HG02610 (cell line): ENCODE measurements at regions not wholly inside any gene's neighbourhood (a gene's known extent, or its start where the extent isn't known, plus 50 kb on each side); places are given as distances from the start of the nearest gene placed in this dataset.
A peak's percentile ranks its signal among the peaks of the same experiment; 100 is the strongest.

Experiments
- ATAC-seq: cut with Tn5 transposase; IDR thresholded peaks from one replicate; pipeline ENCODE4 v1.9.1; 2021; ENCODE audit warnings: mild to moderate bottlenecking, moderate library complexity; ENCODE audit not compliant: unreplicated experiment

DNA sequence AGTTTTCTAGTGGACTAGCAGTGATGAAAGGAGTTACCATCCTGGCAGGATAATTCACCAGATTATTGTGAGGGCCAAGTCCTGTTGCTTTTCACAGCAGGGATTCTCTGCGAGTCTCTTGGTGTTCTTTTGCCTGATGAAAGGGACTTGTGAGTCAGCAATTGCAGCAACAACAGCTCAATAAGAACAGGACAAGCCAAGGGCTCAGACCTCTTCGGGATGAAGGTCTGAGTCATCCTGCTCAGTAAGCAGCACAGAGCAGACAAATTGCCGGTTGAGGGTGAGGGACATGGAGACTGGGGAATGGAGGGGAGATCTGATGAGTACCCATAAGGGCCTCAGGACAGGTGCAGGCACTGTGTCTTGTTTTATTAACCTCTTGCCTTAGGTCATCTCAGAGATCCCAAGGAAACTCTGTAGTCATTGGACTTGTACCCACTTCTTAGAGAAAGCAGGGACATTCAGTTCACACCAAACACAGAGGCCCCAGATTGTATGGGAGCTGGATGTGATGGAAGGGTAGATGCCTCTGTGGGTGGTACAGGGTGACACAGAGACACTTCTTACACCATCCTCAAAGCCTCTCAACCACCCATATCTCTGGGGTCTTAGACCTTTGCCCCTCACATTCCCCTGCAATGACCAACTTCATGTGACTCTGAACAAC lies 173.8 kb upstream of the TLE3 start:
- no peak for ATAC-seq

DNA sequence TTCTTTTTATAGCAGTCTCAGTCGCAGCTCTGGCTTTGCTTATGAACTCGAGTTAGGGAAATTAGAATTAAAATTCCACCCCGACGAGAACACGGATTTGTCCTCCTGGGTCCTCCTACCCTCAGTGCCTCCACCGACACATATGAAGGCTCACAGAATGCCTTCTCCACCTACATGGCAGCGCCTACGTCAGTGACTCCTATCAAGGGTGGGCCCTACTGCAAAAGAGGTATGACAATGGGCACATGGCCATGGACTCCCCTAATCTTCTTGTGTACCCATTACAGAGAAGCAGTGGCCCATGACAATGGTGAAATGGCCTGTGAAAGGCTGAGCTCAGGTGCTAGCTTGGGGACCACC lies 173.0 kb upstream of the TLE3 start:
- ATAC-seq = no peak

DNA sequence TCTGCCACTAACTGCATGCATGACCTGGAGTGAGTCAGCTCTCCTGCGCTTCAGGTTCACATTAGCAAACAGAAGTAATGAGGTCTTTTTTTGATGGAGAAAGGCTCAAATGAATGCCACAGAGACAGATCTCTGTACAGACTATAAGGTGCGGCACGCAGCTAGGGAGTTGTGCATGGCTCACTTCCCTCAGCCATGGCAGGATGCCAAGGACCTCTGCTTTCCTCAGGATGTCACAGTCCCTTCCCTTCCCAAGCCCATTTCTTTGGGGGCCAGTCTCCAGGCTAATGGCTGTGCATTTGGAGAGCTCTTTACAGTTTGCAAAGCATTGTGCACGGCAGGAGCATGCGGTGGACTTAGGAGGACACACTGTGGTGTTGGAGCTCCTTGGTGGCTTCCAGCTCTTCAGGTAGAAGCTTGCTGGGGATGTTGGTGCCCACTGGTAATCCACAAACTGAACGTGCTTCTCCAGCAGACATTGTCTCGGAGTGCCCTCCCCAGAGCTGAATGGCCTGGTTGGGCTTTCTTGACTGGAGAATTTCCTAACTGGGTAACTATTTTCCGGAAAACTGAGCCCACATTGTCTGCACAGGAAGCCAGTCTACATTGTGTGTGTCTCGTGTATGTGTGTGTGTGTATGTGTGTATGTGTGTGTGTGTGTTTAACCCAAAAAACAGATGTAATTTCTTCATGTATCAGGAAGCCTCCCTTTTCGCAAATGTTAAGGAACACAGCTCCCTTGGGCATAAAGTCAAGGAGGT lies 172.5 kb upstream of the TLE3 start:
- no peak for ATAC-seq

DNA sequence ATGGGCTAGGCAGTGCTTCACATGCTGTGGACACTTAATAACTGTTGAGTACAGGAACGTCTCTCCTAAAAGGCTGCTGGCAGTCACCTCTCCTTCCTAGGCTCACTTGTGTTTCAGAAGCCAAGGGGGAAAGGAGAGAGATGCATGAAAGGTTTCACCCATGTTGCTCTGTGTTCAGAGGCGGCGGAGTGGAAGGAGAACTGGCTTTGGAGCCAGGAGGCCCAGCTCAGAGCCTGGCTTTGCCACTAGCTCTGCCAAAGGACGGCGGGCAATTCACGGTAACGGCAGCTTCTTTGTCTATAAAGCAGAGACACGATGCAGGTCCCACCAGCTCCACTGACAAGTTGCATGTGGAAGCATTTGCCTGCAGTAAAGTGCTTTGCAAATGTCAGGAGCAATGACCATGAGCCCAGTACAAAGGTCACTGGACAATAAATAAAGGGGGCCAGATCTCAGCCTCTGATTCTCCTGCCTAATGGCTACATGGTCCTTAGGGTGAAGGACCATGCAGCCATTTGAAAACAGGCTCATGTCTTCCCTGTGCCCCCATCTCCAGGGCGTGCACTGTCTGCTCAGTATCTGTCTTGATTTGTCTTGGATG lies 171.7 kb upstream of the TLE3 start:
- ATAC-seq = no peak

- peak; percentile 50 for ATAC-seq
These were observed 171.1 kb upstream of the TLE3 start for GRCh38 chr15:70268698-70269251.

DNA sequence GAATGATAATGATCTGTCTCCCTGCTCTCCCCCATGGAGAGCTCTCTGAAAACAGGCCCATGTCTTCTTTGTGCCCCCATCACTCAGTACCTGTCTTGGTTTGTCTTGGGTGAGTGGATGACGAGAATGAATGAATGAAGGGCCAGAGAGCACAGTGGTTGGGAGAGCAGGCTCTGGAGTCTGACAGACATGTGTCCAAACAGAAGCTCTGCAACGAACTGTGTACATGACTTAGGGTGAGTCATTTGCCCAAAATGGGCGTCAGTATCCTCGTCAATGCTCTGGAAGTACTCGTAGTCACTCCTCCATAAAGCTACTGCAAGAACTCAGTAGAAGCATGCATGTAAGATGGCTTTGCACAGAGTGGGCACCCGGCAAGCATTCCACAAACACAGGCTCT lies 170.2 kb upstream of the TLE3 start:
- ATAC-seq = no peak

DNA sequence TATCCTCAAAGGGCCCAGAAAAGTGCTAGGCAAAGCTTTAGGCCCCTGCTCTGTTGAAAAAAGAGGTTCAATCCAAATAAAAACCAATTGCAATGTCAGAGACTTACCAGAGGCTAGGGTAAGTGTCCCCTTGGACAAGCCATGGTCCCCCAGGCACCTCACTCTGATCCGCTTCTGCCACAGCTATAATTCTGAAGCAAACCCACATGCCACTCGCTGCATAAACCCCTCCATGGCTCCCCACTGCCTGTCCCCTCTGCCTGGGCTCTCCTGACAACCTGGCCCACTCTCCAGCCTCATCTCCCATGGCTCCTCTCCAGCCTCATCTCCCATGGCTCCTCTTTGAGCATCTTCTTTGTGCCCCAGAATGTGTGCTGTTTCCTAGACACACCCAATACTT lies 169.6 kb upstream of the TLE3 start:
- no peak for ATAC-seq

DNA sequence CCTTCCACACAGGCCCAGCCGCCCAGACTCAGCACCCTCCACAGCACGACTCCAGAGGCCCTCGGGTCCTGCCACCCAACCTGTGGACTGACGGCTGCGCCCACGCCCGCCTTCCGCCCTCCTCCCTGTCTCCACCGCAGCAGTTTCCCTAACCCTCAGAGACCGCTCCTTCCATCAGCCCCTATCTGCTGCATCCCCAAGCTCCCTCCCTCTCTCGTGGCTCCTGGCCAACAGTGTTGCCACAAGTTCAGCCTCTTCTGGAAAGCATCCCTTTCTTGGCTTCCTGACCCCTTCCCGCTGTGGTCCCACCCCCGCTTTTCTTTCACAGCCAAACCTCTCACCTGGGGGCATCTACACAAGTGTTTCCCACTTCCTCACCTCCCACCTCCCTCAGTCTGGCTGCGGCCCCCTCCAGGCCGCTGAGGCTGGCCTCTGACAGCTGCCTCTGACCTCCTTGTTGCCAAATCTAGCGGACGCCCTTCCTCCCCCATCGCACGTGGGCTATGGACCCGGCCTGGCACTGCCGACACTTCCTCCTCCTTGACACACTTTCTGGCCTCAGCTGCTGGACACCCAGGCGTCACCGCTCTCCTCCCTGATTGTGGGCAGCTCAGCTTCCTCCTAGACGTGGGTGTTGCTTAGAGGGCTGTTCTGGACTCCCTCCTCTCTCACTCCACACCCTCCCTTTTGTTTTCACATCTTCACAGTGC lies 168.8 kb upstream of the TLE3 start:
- no peak for ATAC-seq

- no peak for ATAC-seq
These were observed 168.3 kb upstream of the TLE3 start for GRCh38 chr15:70265986-70266385.

DNA sequence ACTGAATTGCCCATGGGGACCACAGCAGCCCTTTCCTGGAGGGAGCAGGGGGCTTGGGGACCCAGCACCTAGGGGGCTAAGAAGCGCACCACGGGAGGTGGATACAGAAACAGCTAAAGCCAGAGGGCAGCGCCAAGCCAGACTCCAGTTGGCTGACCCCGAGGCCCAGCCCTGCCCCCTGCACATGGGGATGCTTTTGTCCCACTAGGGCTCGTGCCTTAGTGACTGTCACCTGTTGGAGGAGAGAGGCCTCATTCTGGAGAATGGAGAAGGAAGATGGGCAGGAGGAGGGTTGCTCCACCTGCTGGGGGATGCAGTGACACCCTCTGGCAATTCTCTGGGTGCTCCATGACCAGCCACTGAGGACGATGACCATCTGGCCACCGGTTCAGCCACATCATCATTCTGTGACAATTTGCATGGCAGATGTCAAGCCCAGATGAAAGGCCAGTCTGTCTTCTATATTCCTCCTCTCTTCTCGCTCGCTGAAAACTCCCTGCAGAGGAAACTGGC lies 167.8 kb upstream of the TLE3 start:
- ATAC-seq = no peak

DNA sequence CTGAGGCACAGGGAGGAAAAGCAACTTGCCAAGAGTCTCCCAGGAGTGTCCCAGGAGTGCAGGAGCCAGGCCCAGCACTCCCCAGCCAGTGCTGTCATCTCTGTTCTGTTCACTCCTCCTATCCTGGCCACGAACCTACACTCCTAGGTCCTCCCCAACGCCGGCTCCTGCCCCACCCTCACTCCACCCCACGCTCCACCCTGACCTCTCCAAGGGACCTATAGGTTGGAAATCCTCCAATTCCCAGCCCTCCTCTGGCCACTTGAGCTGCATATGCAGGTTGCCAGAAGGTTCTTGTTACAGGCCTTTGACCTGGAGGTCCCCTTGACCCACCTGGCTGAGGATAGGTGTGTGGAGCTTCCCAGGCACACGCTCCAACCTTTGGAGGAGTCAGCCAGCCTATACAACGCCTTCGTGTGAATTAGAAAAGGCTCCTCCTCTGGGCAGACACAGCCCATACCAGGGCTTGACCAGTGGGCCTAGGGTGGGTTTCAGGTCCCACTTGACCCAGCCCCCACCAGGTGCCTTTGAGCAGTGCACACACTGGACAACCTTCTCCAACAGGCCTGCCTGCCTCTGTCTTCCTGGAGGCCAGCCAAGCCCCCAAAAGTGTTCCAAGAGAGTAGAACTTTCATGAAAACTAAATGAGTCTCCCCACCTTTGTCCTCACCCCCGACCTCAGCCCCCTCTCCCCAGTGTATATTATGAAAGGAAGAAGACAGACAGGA lies 167.2 kb upstream of the TLE3 start:
- ATAC-seq = no peak

DNA sequence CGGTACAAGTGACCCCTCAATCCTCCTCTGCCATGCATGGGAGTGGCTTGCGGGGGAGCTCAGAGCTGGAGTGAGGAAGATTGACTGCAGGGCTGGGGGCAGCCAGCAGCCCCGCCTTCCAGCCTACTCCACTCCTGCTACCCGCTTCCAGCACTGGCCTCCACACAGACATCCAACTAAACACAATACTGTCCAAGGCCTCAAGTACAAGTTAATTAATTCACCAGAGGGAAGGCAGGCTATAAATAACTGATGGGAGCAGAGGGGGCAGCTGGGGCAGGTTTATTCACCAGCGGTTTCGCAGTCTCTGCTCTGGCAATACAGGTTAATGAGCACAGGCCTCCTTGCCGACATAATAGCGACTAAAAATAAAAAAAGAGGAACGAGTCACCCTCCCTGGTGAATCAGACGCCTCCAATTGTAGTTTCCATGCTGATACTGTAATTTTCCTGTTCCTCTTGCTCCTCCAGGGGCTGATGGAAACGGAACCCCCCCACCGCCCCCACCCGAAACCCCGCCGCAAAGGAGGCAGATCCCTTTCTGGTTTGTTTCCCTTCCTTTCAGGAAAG lies 166.4 kb upstream of the TLE3 start:
- no peak for ATAC-seq

GRCh38 chr15:70262591-70263274 lies 165.0 kb upstream of the TLE3 start:
- no peak for ATAC-seq

DNA sequence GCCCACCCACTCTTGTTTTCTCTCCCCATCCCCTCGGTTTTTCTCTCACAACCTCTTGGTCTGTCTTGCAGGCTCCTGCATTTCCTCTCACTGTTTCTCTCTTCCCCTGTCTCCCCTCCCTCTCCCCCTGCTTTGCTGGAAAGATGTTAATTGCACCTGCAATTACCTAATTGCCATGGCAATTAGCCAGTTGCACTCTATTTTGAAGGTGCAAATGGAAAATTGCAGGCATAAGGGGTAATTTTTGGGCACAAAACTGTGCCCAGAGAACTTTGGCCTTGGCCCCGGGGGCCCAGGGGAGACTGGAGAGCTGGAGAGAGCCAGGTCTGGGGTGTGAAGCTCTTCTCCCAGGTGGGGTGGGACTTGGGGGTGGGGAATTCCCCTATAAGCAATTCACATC lies 164.5 kb upstream of the TLE3 start:
- no peak for ATAC-seq

GRCh38 chr15:70261083-70261482 lies 163.4 kb upstream of the TLE3 start:
- no peak for ATAC-seq

GRCh38 chr15:70260580-70260979 lies 162.9 kb upstream of the TLE3 start:
- no peak for ATAC-seq

GRCh38 chr15:70259640-70260508 lies 162.2 kb upstream of the TLE3 start:
- no peak for ATAC-seq

DNA sequence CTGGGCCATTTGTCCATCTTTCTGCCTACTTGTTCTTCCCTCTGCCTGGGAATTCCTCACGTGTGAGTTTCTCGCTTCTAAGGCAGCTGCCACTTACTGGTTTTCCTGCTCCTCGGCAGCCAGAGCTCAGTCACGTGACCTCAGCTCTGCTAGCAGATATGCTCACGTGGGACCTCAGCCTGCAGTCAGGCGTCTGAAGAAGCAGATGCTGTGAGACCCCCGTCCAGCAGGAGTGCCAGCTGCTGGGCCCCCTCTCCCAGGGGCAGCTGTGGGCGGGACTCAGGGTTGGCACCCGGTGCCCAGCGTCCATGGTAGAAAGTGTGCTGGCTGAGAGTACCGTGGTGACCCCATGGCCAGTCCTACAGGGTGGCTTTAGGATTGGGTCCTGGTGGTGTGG lies 161.3 kb upstream of the TLE3 start:
- no peak for ATAC-seq
